Loucy (cell line): ENCODE measurements at regions not wholly inside any gene's neighbourhood (a gene's known extent, or its start where the extent isn't known, plus 50 kb on each side); places are given as distances from the start of the nearest gene placed in this dataset.

ENCODE experiments used
- CTCF ChIP-seq: fragments of 200-600 bp; sonication (generic); conservative IDR thresholded peaks from 2 replicates; pipeline ENCODE4 v1.5.1; 2014; ENCODE audit warnings: mild to moderate bottlenecking, antibody characterized with exemption, low read length
- EZH2phosphoT487 ChIP-seq: fragments of 200-600 bp; IDR thresholded peaks from 2 replicates; pipeline ENCODE4 v1.6.1; 2018; ENCODE audit warnings: antibody characterized with exemption, mild to moderate bottlenecking, moderate library complexity, borderline replicate concordance

GRCh38 chr4:169869490-169869889 is 111.7 kb upstream of the HPF1 start:
- no peak for TF ChIP-seq CTCF
- no peak for TF ChIP-seq EZH2phosphoT487
